Panc1 (cell line): ENCODE measurements at regions not wholly inside any gene's neighbourhood (a gene's known extent, or its start where the extent isn't known, plus 50 kb on each side); places are given as distances from the start of the nearest gene placed in this dataset.
"Not testable (repeated sequence)": the region's sequence is repeated elsewhere in the genome, so short reads cannot be mapped to it uniquely, and the experiment has no call there.

Experiments used
- CTCF ChIP-seq: fragments of 450-650 bp; IDR thresholded peaks from 2 replicates; pipeline ENCODE4 v1.5.1; 2017; ENCODE audit warnings: mild to moderate bottlenecking
- POLR2AphosphoS5 ChIP-seq: IDR thresholded peaks from 2 replicates; pipeline ENCODE4 v1.6.1; 2012; ENCODE audit warnings: mild to moderate bottlenecking, low read depth, low read length, moderate library complexity
- SIN3A ChIP-seq: IDR thresholded peaks from 2 replicates; pipeline ENCODE4 v1.6.1; 2012; ENCODE audit warnings: low read depth, mild to moderate bottlenecking, low read length, moderate library complexity, borderline replicate concordance; ENCODE audit not compliant: insufficient read depth
- TF ChIP-seq, protein P1 (sequence below), 2 experiments: IDR thresholded peaks; 2 replicates each; pipeline ENCODE4 v1.6.1; 2011 to 2012; ENCODE audit warnings: low read depth in 2 of 2, control low read depth in 1 of 2, low read length in 1 of 2, mild to moderate bottlenecking in 1 of 2, moderate library complexity in 1 of 2; ENCODE audit not compliant: insufficient read depth in 1 of 2

DNA sequence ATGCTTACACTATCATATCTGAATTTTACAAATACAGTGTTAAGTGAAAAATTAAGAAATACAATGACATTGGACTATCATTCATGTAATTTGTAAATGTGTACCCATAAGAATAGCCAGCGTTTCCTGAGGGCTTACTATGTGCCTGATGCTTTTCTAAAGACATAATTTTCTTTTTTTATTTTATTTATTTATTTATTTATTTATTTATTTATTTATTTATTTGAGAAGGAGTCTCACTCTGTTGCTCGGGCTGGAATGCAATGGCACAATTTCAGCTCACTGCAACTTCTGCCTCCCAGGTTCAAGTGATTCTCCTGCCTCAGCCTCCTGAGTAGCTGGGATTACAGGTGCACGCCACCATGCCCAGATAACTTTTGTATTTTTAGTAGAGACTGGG lies 159.5 kb upstream of the SPANXN4 start:
- TF ChIP-seq CTCF, POLR2AphosphoS5, SIN3A: not testable (repeated sequence)
- TF ChIP-seq, protein P1, sequence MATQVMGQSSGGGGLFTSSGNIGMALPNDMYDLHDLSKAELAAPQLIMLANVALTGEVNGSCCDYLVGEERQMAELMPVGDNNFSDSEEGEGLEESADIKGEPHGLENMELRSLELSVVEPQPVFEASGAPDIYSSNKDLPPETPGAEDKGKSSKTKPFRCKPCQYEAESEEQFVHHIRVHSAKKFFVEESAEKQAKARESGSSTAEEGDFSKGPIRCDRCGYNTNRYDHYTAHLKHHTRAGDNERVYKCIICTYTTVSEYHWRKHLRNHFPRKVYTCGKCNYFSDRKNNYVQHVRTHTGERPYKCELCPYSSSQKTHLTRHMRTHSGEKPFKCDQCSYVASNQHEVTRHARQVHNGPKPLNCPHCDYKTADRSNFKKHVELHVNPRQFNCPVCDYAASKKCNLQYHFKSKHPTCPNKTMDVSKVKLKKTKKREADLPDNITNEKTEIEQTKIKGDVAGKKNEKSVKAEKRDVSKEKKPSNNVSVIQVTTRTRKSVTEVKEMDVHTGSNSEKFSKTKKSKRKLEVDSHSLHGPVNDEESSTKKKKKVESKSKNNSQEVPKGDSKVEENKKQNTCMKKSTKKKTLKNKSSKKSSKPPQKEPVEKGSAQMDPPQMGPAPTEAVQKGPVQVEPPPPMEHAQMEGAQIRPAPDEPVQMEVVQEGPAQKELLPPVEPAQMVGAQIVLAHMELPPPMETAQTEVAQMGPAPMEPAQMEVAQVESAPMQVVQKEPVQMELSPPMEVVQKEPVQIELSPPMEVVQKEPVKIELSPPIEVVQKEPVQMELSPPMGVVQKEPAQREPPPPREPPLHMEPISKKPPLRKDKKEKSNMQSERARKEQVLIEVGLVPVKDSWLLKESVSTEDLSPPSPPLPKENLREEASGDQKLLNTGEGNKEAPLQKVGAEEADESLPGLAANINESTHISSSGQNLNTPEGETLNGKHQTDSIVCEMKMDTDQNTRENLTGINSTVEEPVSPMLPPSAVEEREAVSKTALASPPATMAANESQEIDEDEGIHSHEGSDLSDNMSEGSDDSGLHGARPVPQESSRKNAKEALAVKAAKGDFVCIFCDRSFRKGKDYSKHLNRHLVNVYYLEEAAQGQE (IDR thresholded peaks at IDR 0.05; ENCODE audit: insufficient read depth in 1 of 2, low read depth in 2 of 2, low read length in 1 of 2) = not testable (repeated sequence)
